Activated CD4-positive, alpha-beta memory T cell treated with anti-CD3 and anti-CD28 coated beads for 36 hours (primary cell): ENCODE measurements at regions not wholly inside any gene's neighbourhood (a gene's known extent, or its start where the extent isn't known, plus 50 kb on each side); places are given as distances from the start of the nearest gene placed in this dataset.

Experiments
- CTCF ChIA-PET: fragments of 350-600 bp; sonication (Branson Sonifier 250); formaldehyde crosslinking; loops from one replicate; lab custom pipeline; 2021; ENCODE audit warnings: antibody characterized with exemption, inconsistent platforms; lab: Charles Lee
- POLR2A ChIA-PET: fragments of 350-600 bp; sonication (Branson Sonifier 250); formaldehyde crosslinking; loops from one replicate; lab custom pipeline; 2021; ENCODE audit warnings: antibody characterized with exemption; lab: Charles Lee
- DNase-seq: peaks from one replicate; pipeline ENCODE4 v3.0.0-alpha.2; 2020
- H3K27ac Mint-ChIP-seq: one replicate; pipeline ENCODE4 v1.8.0; 2021; ENCODE audit warnings: mixed read lengths
- H3K27me3 Mint-ChIP-seq: one replicate; pipeline ENCODE4 v1.8.0; 2021; ENCODE audit warnings: mixed read lengths
- H3K36me3 Mint-ChIP-seq: one replicate; pipeline ENCODE4 v1.8.0; 2021; ENCODE audit warnings: mixed read lengths
- H3K4me1 Mint-ChIP-seq: one replicate; pipeline ENCODE4 v1.8.0; 2021; ENCODE audit warnings: low read depth, mixed read lengths
- H3K4me3 Mint-ChIP-seq: one replicate; pipeline ENCODE4 v1.8.0; 2021; ENCODE audit warnings: mild to moderate bottlenecking, mixed read lengths
- H3K9me3 Mint-ChIP-seq: one replicate; pipeline ENCODE4 v1.8.0; 2021; ENCODE audit warnings: mixed read lengths
- intact Hi-C: fragments of 100-400 bp; cut with micrococcal nuclease; formaldehyde crosslinking; loops from one replicate; pipeline ENCODE4 v1.15.1; 2023

- DNase-seq: no peak
- no peaks in the 10 kb centered on the region for H3K4me1 Mint-ChIP-seq
- POLR2A ChIA-PET: no interaction called here
- H3K27ac Mint-ChIP-seq: no peak overlapping the region
- CTCF ChIA-PET: no interaction called here
- H3K4me3 Mint-ChIP-seq: no peak overlapping the region
- H3K27me3 Mint-ChIP-seq: no peaks in the 10 kb centered on the region
- H3K36me3 Mint-ChIP-seq: no peaks in the 10 kb centered on the region
- H3K9me3 Mint-ChIP-seq: no peaks in the 10 kb centered on the region
- intact Hi-C loops: no loop called here
These were observed 133.9 kb downstream of the TDRD15 start for GRCh38 chr2:21257621-21258020.

- Mint-ChIP-seq H3K27me3 (no peaks in the 10 kb centered on the region), H3K27ac (no peak overlapping the region), H3K36me3 (no peaks in the 10 kb centered on the region), H3K4me3 (no peak overlapping the region), H3K4me1 (no peaks in the 10 kb centered on the region), H3K9me3 (no peaks in the 10 kb centered on the region)
- ChIA-PET CTCF (no interaction called here), POLR2A (no interaction called here)
- DNase-seq: no peak
- intact Hi-C loops: no loop called here
These were observed 134.3 kb downstream of the TDRD15 start for GRCh38 chr2:21258082-21258481.

GRCh38 chr2:21260311-21260710 is 136.5 kb downstream of the TDRD15 start:
- Mint-ChIP-seq H3K4me1 (no peaks in the 10 kb centered on the region), H3K36me3 (no peaks in the 10 kb centered on the region), H3K27ac (no peak overlapping the region), H3K4me3 (no peak overlapping the region), H3K9me3 (no peaks in the 10 kb centered on the region), H3K27me3 (no peaks in the 10 kb centered on the region)
- POLR2A ChIA-PET: no interaction called here
- intact Hi-C loops: no loop called here
- no peak for DNase-seq
- CTCF ChIA-PET: no interaction called here

- Mint-ChIP-seq H3K4me1 (no peaks in the 10 kb centered on the region), H3K9me3 (no peaks in the 10 kb centered on the region)
These were observed 137.8 kb downstream of the TDRD15 start for GRCh38 chr2:21261591-21261990.

GRCh38 chr2:21262426-21262940 is 138.7 kb downstream of the TDRD15 start:
- POLR2A ChIA-PET: no interaction called here
- no peaks in the 10 kb centered on the region for H3K9me3 Mint-ChIP-seq
- no peaks in the 10 kb centered on the region for H3K4me1 Mint-ChIP-seq
- H3K27me3 Mint-ChIP-seq: no peaks in the 10 kb centered on the region
- intact Hi-C loops: no loop called here
- no peak overlapping the region for H3K27ac Mint-ChIP-seq
- DNase-seq: no peak
- H3K36me3 Mint-ChIP-seq: no peaks in the 10 kb centered on the region
- no peak overlapping the region for H3K4me3 Mint-ChIP-seq
- CTCF ChIA-PET: no interaction called here

More at GRCh38 chr2:21261591-21261990, 137.8 kb downstream of the TDRD15 start:
- Mint-ChIP-seq H3K27ac (no peak overlapping the region), H3K27me3 (no peaks in the 10 kb centered on the region), H3K4me3 (no peak overlapping the region), H3K36me3 (no peaks in the 10 kb centered on the region)
- intact Hi-C loops: no loop called here
- DNase-seq: no peak
- POLR2A ChIA-PET: no interaction called here
- CTCF ChIA-PET: no interaction called here

- Mint-ChIP-seq H3K4me1 (no peaks in the 10 kb centered on the region), H3K27me3 (no peaks in the 10 kb centered on the region), H3K27ac (no peak overlapping the region), H3K9me3 (no peaks in the 10 kb centered on the region), H3K4me3 (no peak overlapping the region), H3K36me3 (no peaks in the 10 kb centered on the region)
- intact Hi-C loops: no loop called here
- DNase-seq: no peak
- CTCF ChIA-PET: no interaction called here
- POLR2A ChIA-PET: no interaction called here
These were observed 139.9 kb downstream of the TDRD15 start for GRCh38 chr2:21263622-21264021.

- H3K27me3 Mint-ChIP-seq: no peaks in the 10 kb centered on the region
- no peak overlapping the region for H3K4me3 Mint-ChIP-seq
- POLR2A ChIA-PET: no interaction called here
- intact Hi-C loops: no loop called here
- H3K9me3 Mint-ChIP-seq: no peaks in the 10 kb centered on the region
- H3K36me3 Mint-ChIP-seq: no peaks in the 10 kb centered on the region
- no peak overlapping the region for H3K27ac Mint-ChIP-seq
- DNase-seq: no peak
- CTCF ChIA-PET: no interaction called here
- H3K4me1 Mint-ChIP-seq: no peaks in the 10 kb centered on the region
These were observed 142.0 kb downstream of the TDRD15 start for GRCh38 chr2:21265752-21266151.

GRCh38 chr2:21267232-21267835 is 143.6 kb downstream of the TDRD15 start:
- H3K36me3 Mint-ChIP-seq: no peaks in the 10 kb centered on the region
- no peak overlapping the region for H3K4me3 Mint-ChIP-seq
- peaks cover 2% of the 10 kb centered on the region for H3K27me3 Mint-ChIP-seq
- intact Hi-C loops: no loop called here
- CTCF ChIA-PET: no interaction called here
- POLR2A ChIA-PET: no interaction called here
- H3K9me3 Mint-ChIP-seq: no peaks in the 10 kb centered on the region
- DNase-seq: no peak
- H3K27ac Mint-ChIP-seq: no peak overlapping the region
- no peaks in the 10 kb centered on the region for H3K4me1 Mint-ChIP-seq

GRCh38 chr2:21268197-21268877 is 144.6 kb downstream of the TDRD15 start:
- Mint-ChIP-seq H3K4me3 (no peak overlapping the region), H3K4me1 (no peaks in the 10 kb centered on the region), H3K27ac (no peak overlapping the region), H3K27me3 (peaks cover 2% of the 10 kb centered on the region), H3K36me3 (no peaks in the 10 kb centered on the region), H3K9me3 (no peaks in the 10 kb centered on the region)
- POLR2A ChIA-PET: no interaction called here
- intact Hi-C loops: no loop called here
- CTCF ChIA-PET: no interaction called here
- no peak for DNase-seq

- Mint-ChIP-seq H3K27me3 (peaks cover 2% of the 10 kb centered on the region), H3K4me1 (no peaks in the 10 kb centered on the region), H3K4me3 (no peak overlapping the region), H3K36me3 (no peaks in the 10 kb centered on the region), H3K27ac (no peak overlapping the region), H3K9me3 (no peaks in the 10 kb centered on the region)
- intact Hi-C loops: no loop called here
- ChIA-PET CTCF (no interaction called here), POLR2A (no interaction called here)
- DNase-seq: no peak
These were observed 145.1 kb downstream of the TDRD15 start for GRCh38 chr2:21268878-21269224.

GRCh38 chr2:21269382-21269781 is 145.6 kb downstream of the TDRD15 start:
- H3K27me3 Mint-ChIP-seq: peaks cover 2% of the 10 kb centered on the region
- DNase-seq: no peak
- no peaks in the 10 kb centered on the region for H3K36me3 Mint-ChIP-seq
- H3K4me1 Mint-ChIP-seq: no peaks in the 10 kb centered on the region
- no peak overlapping the region for H3K27ac Mint-ChIP-seq
- POLR2A ChIA-PET: no interaction called here
- H3K9me3 Mint-ChIP-seq: no peaks in the 10 kb centered on the region
- H3K4me3 Mint-ChIP-seq: no peak overlapping the region
- CTCF ChIA-PET: no interaction called here
- intact Hi-C loops: no loop called here

- POLR2A ChIA-PET: no interaction called here
- intact Hi-C loops: no loop called here
- H3K27me3 Mint-ChIP-seq: peaks cover 2% of the 10 kb centered on the region
- CTCF ChIA-PET: no interaction called here
- DNase-seq: no peak
- H3K27ac Mint-ChIP-seq: no peak overlapping the region
- H3K36me3 Mint-ChIP-seq: no peaks in the 10 kb centered on the region
- no peak overlapping the region for H3K4me3 Mint-ChIP-seq
- no peaks in the 10 kb centered on the region for H3K9me3 Mint-ChIP-seq
- no peaks in the 10 kb centered on the region for H3K4me1 Mint-ChIP-seq
These were observed 146.3 kb downstream of the TDRD15 start for GRCh38 chr2:21270083-21270491.

- peaks cover 2% of the 10 kb centered on the region for H3K27me3 Mint-ChIP-seq
- no peak for DNase-seq
- POLR2A ChIA-PET: no interaction called here
These were observed 146.9 kb downstream of the TDRD15 start for GRCh38 chr2:21270708-21271122.

More at GRCh38 chr2:21270708-21271122, 146.9 kb downstream of the TDRD15 start:
- no peaks in the 10 kb centered on the region for H3K9me3 Mint-ChIP-seq
- no peak overlapping the region for H3K27ac Mint-ChIP-seq
- intact Hi-C loops: no loop called here
- no peaks in the 10 kb centered on the region for H3K4me1 Mint-ChIP-seq
- CTCF ChIA-PET: no interaction called here
- H3K36me3 Mint-ChIP-seq: no peaks in the 10 kb centered on the region
- H3K4me3 Mint-ChIP-seq: no peak overlapping the region
